Activated T-helper 9 cell treated with anti-CD3 and anti-CD28 coated beads, Interleukin-2, amount 50 U/mL, for 16 hours (primary cell): ENCODE measurements at regions not wholly inside any gene's neighbourhood (a gene's known extent, or its start where the extent isn't known, plus 50 kb on each side); places are given as distances from the start of the nearest gene placed in this dataset.
"Not testable (repeated sequence)": the region's sequence is repeated elsewhere in the genome, so short reads cannot be mapped to it uniquely, and the experiment has no call there.

ENCODE experiments used
- DNase-seq: peaks from one replicate; pipeline ENCODE4 v3.0.0-alpha.2; 2020; ENCODE audit warnings: low read depth

- peak; percentile 32 for DNase-seq
Measured at GRCh38 chr5:36739751-36740221, 133.4 kb downstream of the SLC1A3 start.

- no peak for DNase-seq
Measured at GRCh38 chr5:36740259-36740898, 134.0 kb downstream of the SLC1A3 start.

GRCh38 chr5:36741128-36741527 lies 134.7 kb downstream of the SLC1A3 start:
- DNase-seq: no peak

- DNase-seq: no peak
Measured at GRCh38 chr5:36743891-36744772, 132.4 kb upstream of the NIPBL start.

- DNase-seq: no peak
Measured at GRCh38 chr5:36744773-36745589, 131.6 kb upstream of the NIPBL start.

GRCh38 chr5:36747794-36748193 lies 128.8 kb upstream of the NIPBL start:
- not testable (repeated sequence) for DNase-seq

GRCh38 chr5:36751886-36752285 lies 124.7 kb upstream of the NIPBL start:
- DNase-seq: no peak

- DNase-seq: no peak
Measured at GRCh38 chr5:36755342-36755741, 121.2 kb upstream of the NIPBL start.

- DNase-seq: no peak
Measured at GRCh38 chr5:36755920-36756488, 120.6 kb upstream of the NIPBL start.

GRCh38 chr5:36756848-36757247 lies 119.7 kb upstream of the NIPBL start:
- no peak for DNase-seq

GRCh38 chr5:36759117-36759516 lies 117.5 kb upstream of the NIPBL start:
- no peak for DNase-seq

- DNase-seq: no peak
Measured at GRCh38 chr5:36763454-36763853, 113.1 kb upstream of the NIPBL start.

- no peak for DNase-seq
Measured at GRCh38 chr5:36765876-36766275, 110.7 kb upstream of the NIPBL start.

- no peak for DNase-seq
Measured at GRCh38 chr5:36766981-36767380, 109.6 kb upstream of the NIPBL start.

- no peak for DNase-seq
Measured at GRCh38 chr5:36768450-36768849, 108.1 kb upstream of the NIPBL start.

- no peak for DNase-seq
Measured at GRCh38 chr5:36769129-36769770, 107.3 kb upstream of the NIPBL start.

- no peak for DNase-seq
Measured at GRCh38 chr5:36770125-36770524, 106.4 kb upstream of the NIPBL start.

- DNase-seq: no peak
Measured at GRCh38 chr5:36772276-36773140, 104.1 kb upstream of the NIPBL start.

- DNase-seq: no peak
Measured at GRCh38 chr5:36777105-36777757, 99.3 kb upstream of the NIPBL start.

- DNase-seq: no peak
Measured at GRCh38 chr5:36778336-36778735, 98.2 kb upstream of the NIPBL start.
